ENCODE measurements at regions not wholly inside any gene's neighbourhood (a gene's known extent, or its start where the extent isn't known, plus 50 kb on each side); places are given as distances from the start of the nearest gene placed in this dataset.

DNA sequence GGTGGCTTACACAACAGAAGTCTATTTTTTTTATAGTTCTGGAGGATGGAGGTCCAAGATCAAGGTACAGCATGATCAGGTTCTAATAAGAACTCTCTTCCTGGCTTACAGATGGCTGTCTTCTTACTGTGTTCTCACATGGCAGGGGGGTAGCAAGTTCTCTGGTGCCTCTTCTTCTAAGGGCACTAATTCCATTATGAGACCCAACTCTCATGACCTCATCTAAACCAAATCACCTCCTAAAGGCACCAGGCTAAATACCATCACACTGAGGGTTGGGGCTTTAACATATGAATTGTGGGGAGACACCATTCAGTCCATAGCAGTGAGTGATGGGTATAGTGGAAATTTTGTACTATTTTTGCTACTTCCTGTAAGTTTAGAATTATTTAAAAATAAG is 75.2 kb upstream of the SLC4A7 start:
- Histone ChIP-seq H2AFZ (ENCODE audit: low read length) (no peak overlapping the region), H3K9ac (ENCODE audit: insufficient read depth, low read depth, low read length) (no peak overlapping the region), H3K9me3 (ENCODE audit: low read length) (no peaks in the 10 kb centered on the region), H3K36me3 (replicated peaks in 1 of 2; ENCODE audit: control insufficient read depth in 1 of 2, insufficient read depth in 2 of 2, low read length in 2 of 2) (no peaks in the 10 kb centered on the region), H4K20me1 (ENCODE audit: insufficient read depth, low read length) (no peaks in the 10 kb centered on the region), H3K27me3 (ENCODE audit: control insufficient read depth in 1 of 2, insufficient read depth in 2 of 2, low read length in 2 of 2) (no peaks in the 10 kb centered on the region; a peak in 1 of 5 replicates), H3K4me1 (ENCODE audit: insufficient read depth, low read length) (peaks cover 7% of the 10 kb centered on the region; the same call in 1 of the 2 replicates), H3K27ac (ENCODE audit: extremely low read length, insufficient read depth, low read length) (no peak overlapping the region), H3K4me3 (replicated peaks in 1 of 3; ENCODE audit: insufficient read depth in 1 of 3, low read depth in 2 of 3, low read length in 3 of 3) (no peak overlapping the region), H3K4me2 (ENCODE audit: low read depth, low read length) (no peak overlapping the region), H3K79me2 (ENCODE audit: insufficient read depth, low read length) (no peaks in the 10 kb centered on the region)
- ChIA-PET POLR2A (no interaction called here), CTCF (ENCODE audit: low intra/inter-chr PET ratio, low total read pairs) (no interaction called here)
- in situ Hi-C loops (cut with HindIII; ENCODE audit: extremely low pct_ligation_motif_present, low pct_unique_long_range_greater_than_20kb) (no loop called here), intact Hi-C loops (cut with micrococcal nuclease; ENCODE audit: unreplicated experiment) (no loop called here)
- FAIRE-seq (no peak), DNase-seq (ENCODE audit: low spot score) (no peak), ATAC-seq (no peak)
- BruUV-seq (replicated peaks): no TSS peak
- TF ChIP-seq REST (IDR thresholded peaks at IDR 0.05; ENCODE audit: borderline replicate concordance in 1 of 2, low read depth in 1 of 2, low read length in 2 of 2) (no peak), JUN (CRISPR knock-in tag; IDR thresholded peaks at IDR 0.05) (no peak), HNRNPLL (IDR thresholded peaks at IDR 0.05; ENCODE audit: low read depth, low read length, poor library complexity, severe bottlenecking) (no peak), GLI4 (CRISPR knock-in tag; IDR thresholded peaks at IDR 0.05; ENCODE audit: borderline replicate concordance) (no peak), NFATC3 (CRISPR knock-in tag; IDR thresholded peaks at IDR 0.05) (no peak), TMF1 (CRISPR knock-in tag; IDR thresholded peaks at IDR 0.05; ENCODE audit: low read depth) (no peak), ZNF609 (CRISPR knock-in tag; IDR thresholded peaks at IDR 0.05; ENCODE audit: borderline replicate concordance) (no peak), ZXDC (CRISPR knock-in tag; IDR thresholded peaks at IDR 0.05) (no peak), CBX1 (IDR thresholded peaks at IDR 0.05; ENCODE audit: low read depth) (no peak), ZNF792 (CRISPR knock-in tag; IDR thresholded peaks at IDR 0.05) (no peak), POGZ (CRISPR knock-in tag; IDR thresholded peaks at IDR 0.05) (no peak)
